Stomach (tissue), 4 donors: ENCODE measurements at regions not wholly inside any gene's neighbourhood (a gene's known extent, or its start where the extent isn't known, plus 50 kb on each side); places are given as distances from the start of the nearest gene placed in this dataset.

Experiments used
- CTCF ChIP-seq, 7 experiments: fragments of 450-650 bp in 4 of 7; fragments of 200-600 bp in 3 of 7; sonication (generic) in 3 of 7; IDR thresholded peaks; one replicate each; pipeline ENCODE4 v1.5.1; 2016 to 2019; ENCODE audit warnings: antibody characterized with exemption in 7 of 7, control low read depth in 2 of 7, mild to moderate bottlenecking in 1 of 7
- POLR2A ChIP-seq, 4 donors: fragments of 450-650 bp; IDR thresholded peaks; one replicate each; pipeline ENCODE4 v1.6.1; 2016; ENCODE audit warnings: antibody characterized with exemption in 4 of 4, control low read depth in 2 of 4, mild to moderate bottlenecking in 1 of 4, moderate library complexity in 1 of 4

- no peak for TF ChIP-seq CTCF (IDR thresholded peaks at IDR 0.05)
- TF ChIP-seq POLR2A (IDR thresholded peaks at IDR 0.05) = no peak
Measured at GRCh38 chr12:91883811-91884210, 261.8 kb downstream of the BTG1 start.
